ENCODE measurements at regions not wholly inside any gene's neighbourhood (a gene's known extent, or its start where the extent isn't known, plus 50 kb on each side); places are given as distances from the start of the nearest gene placed in this dataset.
"Not testable (repeated sequence)": the region's sequence is repeated elsewhere in the genome, so short reads cannot be mapped to it uniquely, and the experiment has no call there.

GRCh38 chr6:130557481-130558112 is 191.8 kb downstream of the TMEM200A start:
- Histone ChIP-seq H3K36me3 (no peaks in the 10 kb centered on the region), H3K4me1 (no peaks in the 10 kb centered on the region), H3K9me3 (no peaks in the 10 kb centered on the region), H3K27me3 (peaks cover 0 to 2% of the 10 kb centered on the region in 2 donors), H3K4me3 (no peak overlapping the region), H3K27ac (no peak overlapping the region)
- no peak for TF ChIP-seq POLR2A (IDR thresholded peaks at IDR 0.05)
- TF ChIP-seq CTCF (IDR thresholded peaks at IDR 0.05), result no peak
- DNase-seq, result no peak

- TF ChIP-seq POLR2A (IDR thresholded peaks at IDR 0.05) (no peak), CTCF (IDR thresholded peaks at IDR 0.05) (no peak)
- Histone ChIP-seq H3K27me3 (peaks cover 0 to 3% of the 10 kb centered on the region in 2 donors), H3K4me1 (no peaks in the 10 kb centered on the region), H3K27ac (no peak overlapping the region), H3K9me3 (no peaks in the 10 kb centered on the region), H3K36me3 (no peaks in the 10 kb centered on the region), H3K4me3 (no peak overlapping the region)
- DNase-seq, result no peak
These were observed 192.3 kb downstream of the TMEM200A start for GRCh38 chr6:130558131-130558530.

GRCh38 chr6:130559166-130559565 is 193.3 kb downstream of the TMEM200A start:
- TF ChIP-seq POLR2A (IDR thresholded peaks at IDR 0.05) (no peak), CTCF (IDR thresholded peaks at IDR 0.05) (no peak)
- Histone ChIP-seq H3K27ac (no peak overlapping the region), H3K27me3 (peaks cover 0 to 3% of the 10 kb centered on the region in 2 donors), H3K4me3 (no peak overlapping the region), H3K4me1 (no peaks in the 10 kb centered on the region), H3K9me3 (no peaks in the 10 kb centered on the region), H3K36me3 (no peaks in the 10 kb centered on the region)
- DNase-seq, result no peak

GRCh38 chr6:130560231-130560630 is 194.4 kb downstream of the TMEM200A start:
- Histone ChIP-seq H3K4me1 (no peaks in the 10 kb centered on the region), H3K27me3 (peaks cover 0 to 3% of the 10 kb centered on the region in 2 donors), H3K27ac (no peak overlapping the region), H3K4me3 (no peak overlapping the region), H3K36me3 (no peaks in the 10 kb centered on the region), H3K9me3 (no peaks in the 10 kb centered on the region)
- no peak for TF ChIP-seq POLR2A (IDR thresholded peaks at IDR 0.05)
- no peak for TF ChIP-seq CTCF (IDR thresholded peaks at IDR 0.05)
- no peak for DNase-seq

GRCh38 chr6:130561159-130561558 is 195.3 kb downstream of the TMEM200A start:
- not testable (repeated sequence) for H3K4me1 ChIP-seq, H3K9me3 ChIP-seq, H3K27ac ChIP-seq, H3K27me3 ChIP-seq, H3K36me3 ChIP-seq, DNase-seq, H3K4me3 ChIP-seq

GRCh38 chr6:130565696-130566095 is 199.9 kb downstream of the TMEM200A start:
- no peak overlapping the region for H3K27ac ChIP-seq
- H3K9me3 ChIP-seq, result no peaks in the 10 kb centered on the region
- no peak for DNase-seq
- H3K36me3 ChIP-seq, result no peaks in the 10 kb centered on the region
- peaks cover 0 to 3% of the 10 kb centered on the region in 2 donors for H3K27me3 ChIP-seq
- H3K4me3 ChIP-seq, result no peak overlapping the region
- TF ChIP-seq POLR2A (IDR thresholded peaks at IDR 0.05) (no peak), CTCF (IDR thresholded peaks at IDR 0.05) (no peak)
- H3K4me1 ChIP-seq, result no peaks in the 10 kb centered on the region
